HG03558 (cell line): ENCODE measurements at regions not wholly inside any gene's neighbourhood (a gene's known extent, or its start where the extent isn't known, plus 50 kb on each side); places are given as distances from the start of the nearest gene placed in this dataset.

Experiments
- ATAC-seq: cut with Tn5 transposase; IDR thresholded peaks from one replicate; pipeline ENCODE4 v1.9.1; 2021; ENCODE audit warnings: moderate number of reproducible peaks; ENCODE audit not compliant: unreplicated experiment; ENCODE audit errors: extremely low read depth

DNA sequence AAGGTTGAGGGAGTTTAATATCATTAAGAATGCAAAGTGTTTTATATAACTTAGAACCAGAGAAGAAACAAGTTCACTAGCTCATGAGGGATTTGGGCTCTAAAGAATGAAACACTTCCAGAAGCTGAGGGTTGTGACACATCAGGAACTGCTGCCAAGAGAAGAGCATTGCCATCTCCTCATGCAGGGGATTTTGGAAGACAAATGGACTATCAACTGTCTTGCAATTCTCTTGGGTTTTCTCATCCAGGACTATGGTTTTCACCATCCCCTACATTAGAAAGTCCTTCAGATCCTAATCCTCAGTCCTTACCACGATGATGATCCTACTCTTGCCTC lies 59.7 kb upstream of the KL start:
- ATAC-seq, result no peak

DNA sequence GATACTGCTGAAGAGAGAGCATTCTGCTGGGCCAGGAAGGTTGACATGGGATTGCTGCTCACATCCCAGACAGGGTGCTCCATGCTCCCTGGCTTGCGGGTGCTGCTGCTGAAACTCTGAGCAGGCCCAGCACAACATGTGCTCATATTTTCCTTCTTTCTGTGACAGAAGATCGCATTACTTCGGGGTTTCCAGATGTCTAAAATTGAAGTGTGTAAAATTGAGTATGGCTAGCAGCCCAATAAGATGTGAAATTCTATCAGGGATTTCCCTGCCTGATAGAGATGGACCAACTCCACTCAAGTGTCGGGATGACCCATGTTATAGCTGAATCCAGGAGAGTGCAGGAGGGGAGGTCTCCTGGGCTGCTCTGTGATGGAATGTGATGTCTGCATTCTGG lies 55.6 kb upstream of the KL start:
- ATAC-seq, result no peak

DNA sequence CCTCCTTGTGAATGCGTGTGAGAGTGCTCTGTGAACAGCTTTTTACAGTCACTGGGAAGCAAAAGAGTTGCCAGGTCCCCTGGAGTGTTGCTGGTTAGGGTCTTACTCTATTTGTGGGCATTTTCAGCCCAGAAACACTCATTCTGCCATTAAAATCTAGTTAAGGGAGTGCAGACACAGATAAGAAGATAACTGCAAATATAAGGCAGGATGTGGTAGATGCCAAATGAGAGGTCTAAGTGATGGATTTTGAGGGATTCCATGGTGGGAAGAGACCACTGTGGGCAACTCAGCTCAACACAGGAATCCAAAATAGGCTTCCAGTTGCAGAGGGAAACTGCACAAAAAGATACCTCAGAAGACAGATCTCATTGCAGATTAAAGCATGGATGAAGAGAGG lies 54.5 kb upstream of the KL start:
- no peak for ATAC-seq

DNA sequence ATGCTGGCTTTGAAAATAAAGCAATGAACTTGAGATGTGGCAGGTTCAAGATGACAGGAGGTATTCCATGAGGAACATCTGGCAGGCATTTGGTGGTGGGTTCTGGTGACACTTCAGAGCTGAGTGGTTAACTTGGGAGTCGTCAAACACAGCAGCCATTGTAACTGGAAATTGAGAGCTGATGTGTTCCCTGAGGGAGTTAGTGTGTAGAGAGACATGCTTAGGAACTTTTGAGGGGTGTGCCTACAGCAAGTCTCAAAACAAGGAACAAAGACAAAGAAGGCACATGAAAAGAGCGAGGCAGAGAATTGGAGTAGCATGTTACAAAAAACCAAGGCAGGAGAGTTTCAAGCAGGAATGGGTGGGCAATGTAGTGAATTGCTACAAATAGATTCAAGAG lies 53.9 kb upstream of the KL start:
- ATAC-seq, result no peak

DNA sequence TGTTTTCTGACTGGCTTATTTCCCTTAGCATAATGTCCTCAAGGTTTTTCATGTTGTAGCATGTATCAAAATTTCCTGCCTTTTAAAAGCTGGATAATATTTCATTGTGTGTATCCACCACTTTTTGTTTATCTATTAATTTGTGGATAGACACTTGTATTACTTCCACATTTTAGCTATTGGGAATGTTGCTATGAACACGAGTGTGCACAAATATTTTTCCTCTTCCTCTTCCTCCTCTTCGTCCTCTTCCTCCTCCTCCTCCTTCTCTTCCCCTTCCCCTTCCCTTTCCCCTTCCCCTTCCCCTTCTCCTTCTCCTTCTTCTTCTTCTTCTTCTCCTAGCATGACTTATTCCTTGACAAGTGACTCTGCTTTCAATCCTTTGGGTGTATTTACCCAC lies 51.2 kb upstream of the KL start:
- ATAC-seq, result no peak
